GM21825 (cell line): ENCODE measurements at regions not wholly inside any gene's neighbourhood (a gene's known extent, or its start where the extent isn't known, plus 50 kb on each side); places are given as distances from the start of the nearest gene placed in this dataset.

ENCODE experiments used
- ATAC-seq: cut with Tn5 transposase; IDR thresholded peaks from one replicate; pipeline ENCODE4 v1.9.1; 2021; ENCODE audit warnings: mild to moderate bottlenecking, moderate library complexity; ENCODE audit not compliant: unreplicated experiment

DNA sequence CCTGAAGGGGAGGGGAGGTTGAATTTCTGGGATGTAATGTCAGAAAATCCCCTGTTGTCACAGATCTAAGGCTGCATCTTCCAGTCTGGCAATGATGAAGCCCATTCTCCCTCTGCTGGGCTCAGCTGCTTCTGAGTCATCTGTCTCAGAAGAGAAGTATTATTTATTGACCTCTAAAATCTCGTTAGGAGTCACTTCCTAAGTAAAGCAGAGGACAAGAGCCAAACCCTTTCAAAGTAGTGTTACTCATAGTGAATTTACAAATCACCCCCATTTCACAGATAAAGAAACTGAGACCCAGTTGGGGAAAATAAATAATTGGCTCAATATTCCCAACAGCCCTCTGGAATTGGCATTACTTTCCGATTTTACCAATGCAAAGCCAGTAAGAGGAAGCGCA lies 167.3 kb upstream of the SKOR2 start:
- no peak for ATAC-seq

DNA sequence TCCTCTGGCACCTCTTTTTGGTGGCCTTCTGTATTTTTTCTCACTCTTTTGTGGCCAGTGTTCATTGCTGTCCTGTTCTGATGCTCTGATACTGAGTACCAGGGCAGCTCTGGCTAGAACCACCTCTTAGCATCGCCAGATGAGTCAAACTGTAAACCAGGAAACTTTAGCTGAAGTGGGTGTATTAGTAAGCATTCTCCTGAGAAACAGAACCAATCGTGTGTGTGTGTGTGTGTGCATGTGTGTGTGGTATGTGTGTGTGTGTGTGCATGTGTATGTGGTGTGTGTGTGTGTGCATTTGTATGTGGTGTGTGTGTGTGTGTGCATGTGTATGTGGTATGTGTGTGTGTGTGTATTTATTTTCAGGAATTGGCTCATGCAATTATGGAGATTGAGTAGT lies 166.3 kb upstream of the SKOR2 start:
- no peak for ATAC-seq

DNA sequence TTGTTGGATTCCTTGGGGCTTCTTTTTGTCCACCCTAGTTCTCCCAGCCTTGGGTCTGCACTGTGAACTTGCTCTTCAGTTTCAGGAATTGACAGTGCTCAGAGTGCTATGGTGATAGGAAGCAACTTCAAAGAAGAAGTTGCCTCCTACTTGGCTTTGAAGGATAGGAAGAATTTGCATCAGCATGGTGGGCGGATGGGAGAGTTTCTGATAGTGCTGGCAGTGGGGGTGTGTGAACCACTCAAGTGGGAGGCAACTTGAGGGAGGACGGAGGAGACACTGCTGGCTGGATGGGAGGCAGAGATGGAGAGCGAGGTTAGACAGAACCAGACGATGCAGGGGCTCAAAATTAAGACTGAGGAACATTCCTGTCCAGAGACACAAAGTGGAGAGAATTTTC lies 164.4 kb upstream of the SKOR2 start:
- no peak for ATAC-seq

DNA sequence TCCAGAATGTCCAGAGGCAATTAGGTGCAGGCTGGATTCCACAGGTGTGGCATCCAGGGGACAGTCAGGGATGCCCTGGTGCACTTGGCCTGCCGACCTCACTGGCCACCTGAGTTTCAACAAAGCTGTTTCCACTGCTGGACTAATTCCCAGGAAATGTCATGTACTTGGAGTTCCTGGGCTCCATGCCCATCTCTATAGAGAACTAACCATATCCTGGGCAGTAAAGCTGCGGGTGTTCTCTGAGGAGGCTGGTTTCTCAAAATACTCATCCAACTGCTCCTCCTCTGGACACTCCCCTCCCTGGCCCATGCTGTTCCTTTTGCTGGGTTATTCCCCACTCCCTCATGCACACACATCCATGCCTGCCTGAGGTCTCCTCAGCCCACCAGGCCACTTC lies 161.9 kb upstream of the SKOR2 start:
- no peak for ATAC-seq

DNA sequence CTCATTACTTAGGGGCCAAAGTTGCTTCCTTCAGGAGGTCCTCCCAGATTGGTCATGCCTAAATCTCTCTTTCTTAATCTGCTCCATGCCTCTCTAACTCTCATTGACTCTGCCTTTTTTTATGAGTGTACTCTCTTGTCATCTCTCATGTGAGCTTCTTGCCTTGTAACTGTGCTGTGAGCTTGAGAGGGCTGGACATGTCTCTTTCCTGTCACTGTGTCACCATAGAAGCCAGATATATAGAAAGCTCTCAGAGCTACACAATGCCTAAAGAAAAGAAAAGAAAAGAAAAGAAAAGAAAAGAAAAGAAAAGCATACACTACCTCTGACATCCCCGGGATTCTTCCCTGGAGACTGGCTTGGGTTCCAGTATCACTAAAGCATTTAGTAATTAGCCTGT lies 161.5 kb upstream of the SKOR2 start:
- no peak for ATAC-seq

DNA sequence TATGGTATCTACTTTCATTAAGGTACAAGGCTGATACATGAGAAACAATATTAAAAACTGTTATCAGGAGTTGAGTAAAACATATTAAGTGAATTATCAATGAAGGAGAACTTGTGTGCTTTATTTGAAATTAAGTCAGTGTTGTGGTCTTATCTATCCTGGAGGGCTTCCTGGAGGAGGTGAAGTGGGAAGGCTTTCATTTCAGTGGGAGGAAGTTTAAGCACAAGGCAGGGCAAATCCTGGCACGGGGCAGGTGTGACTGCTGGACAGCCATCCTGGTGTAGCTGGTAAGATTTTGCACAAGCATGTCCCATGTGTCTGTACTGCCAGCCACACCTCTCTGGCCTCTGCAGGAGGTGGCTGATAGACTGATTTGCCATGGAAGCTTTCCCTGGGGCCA lies 159.7 kb upstream of the SKOR2 start:
- ATAC-seq, result no peak

DNA sequence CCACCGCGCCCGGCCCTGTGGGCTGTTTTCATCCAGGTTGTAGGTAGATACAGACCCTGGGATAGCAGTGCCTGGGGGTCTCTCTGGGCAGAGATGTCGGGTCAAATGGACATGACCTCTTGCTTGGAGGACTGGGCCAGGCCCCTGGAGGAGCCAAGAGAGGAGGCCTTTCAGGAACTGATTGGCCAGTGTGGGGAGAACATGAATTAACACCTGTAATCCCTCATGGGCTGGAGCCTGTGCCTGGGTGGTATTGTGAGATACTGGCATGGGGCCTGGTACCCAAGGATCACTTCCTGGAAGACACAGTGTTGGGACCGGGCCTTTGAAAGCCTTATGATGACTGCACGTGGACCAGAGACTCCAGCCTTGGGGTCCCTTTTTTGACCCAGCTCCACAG lies 158.7 kb upstream of the SKOR2 start:
- ATAC-seq, result no peak

DNA sequence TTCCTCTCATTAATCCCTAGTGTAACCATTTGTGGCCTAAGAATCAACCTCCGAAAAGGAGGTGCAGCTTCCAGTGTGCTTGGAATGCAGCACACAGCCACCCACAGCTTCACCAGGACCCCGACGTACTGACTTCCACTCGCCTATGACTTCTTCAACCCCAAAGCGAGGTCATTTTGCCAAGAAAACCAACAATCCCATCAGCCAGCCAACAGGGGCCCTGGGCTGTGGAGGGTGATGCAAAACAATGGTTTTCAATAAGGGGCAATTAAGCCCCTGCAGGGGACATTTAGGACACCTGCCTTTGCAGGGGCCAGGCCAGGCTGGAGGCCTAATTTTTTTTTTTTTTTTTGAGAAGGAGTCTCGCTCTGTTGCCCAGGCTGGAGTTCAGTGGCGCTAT lies 158.1 kb upstream of the SKOR2 start:
- ATAC-seq, result no peak

DNA sequence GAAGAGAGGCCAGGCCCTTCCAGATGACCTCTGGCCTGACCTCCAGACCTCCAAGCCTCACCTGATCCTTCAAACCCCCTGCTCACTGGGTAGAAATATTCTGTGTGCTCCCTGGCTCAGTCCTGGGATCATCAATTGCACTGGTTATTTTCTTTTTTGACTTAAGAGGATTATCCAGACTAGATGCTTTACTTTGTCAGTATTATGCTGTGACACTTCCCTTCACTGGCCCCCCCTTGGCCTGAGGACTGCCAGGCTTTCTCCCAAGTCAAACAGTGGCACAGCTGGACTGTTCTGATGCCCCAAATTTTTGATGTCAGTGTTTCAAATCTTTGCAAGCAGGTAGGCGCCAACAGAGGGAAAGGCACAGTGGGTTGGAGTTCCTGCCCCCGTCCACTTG lies 156.3 kb upstream of the SKOR2 start:
- no peak for ATAC-seq

DNA sequence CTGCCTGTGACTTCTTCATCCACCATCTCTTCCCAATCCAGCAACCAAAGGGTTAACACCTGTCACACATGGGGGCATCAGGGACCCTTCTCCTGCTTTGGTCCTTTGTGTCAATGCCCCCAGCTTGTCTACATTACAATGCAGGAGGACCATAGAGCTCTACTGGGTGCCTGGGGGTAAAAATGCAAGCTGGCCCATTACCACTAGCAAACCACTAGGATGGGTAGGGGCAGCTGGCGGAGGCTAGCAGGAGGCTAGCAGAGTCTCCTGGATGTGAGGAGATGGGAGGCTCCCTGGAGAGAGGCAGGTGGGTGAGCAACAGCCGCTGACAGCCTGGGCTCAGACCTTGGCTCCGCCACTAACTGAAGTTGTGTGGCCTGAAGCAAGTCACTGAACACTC lies 153.4 kb upstream of the SKOR2 start:
- no peak for ATAC-seq

DNA sequence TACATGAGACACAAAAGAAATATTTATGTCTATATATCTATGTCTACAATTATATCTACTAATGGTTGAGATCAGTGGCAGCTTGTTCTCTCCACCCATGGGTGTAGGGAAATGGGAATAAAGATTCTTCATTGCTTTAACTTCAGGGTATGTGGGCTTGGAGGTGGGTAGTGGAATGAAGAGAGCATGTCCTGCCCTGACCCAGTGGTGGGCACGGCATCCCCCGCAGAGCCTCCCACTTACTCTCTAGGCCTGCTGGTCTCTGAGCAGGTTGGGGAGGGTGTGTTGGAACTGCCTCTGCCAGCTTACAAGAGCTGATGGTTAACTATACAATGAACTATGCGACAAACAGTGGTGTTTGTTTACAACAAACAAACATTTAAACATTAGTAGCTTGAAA lies 152.5 kb upstream of the SKOR2 start:
- ATAC-seq, result no peak

DNA sequence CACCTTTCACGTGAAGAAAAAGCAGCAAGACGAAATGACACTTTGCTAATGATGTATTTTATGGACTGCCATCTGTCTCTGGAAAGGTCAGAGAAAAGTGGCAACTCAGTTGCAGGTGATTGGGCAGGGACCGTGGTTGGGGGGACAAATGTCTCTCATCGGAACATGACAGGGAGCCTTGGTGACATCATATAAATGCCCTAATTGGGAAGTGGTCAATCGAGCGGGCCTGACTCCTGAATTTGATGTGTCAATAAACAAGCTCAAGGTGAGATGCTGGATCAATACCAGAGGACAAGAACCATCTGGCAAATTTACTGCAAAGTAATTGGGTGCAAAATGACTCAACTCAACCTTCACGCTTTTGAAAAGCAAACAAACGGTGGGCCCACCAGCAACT lies 151.9 kb upstream of the SKOR2 start:
- ATAC-seq, result no peak

DNA sequence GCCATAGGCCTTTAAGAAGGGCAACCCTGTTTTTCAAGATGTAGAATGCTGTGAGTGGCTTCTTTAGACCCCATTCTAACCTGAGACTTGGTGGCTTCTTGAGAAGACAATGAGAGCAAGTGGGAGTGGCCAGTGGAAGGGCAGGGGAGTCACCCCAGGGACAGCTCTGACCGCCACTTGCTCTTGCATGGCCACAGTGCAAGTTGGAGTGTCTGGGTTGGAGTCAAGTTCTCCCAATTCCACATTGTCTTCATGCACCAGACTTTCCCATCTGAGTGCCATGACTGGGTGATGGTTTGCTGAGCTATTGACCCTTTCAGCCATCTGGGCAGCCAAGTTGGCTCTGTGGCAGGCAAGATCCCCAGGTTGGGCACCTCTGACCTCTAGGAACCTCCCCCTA lies 148.0 kb upstream of the SKOR2 start:
- ATAC-seq, result no peak

DNA sequence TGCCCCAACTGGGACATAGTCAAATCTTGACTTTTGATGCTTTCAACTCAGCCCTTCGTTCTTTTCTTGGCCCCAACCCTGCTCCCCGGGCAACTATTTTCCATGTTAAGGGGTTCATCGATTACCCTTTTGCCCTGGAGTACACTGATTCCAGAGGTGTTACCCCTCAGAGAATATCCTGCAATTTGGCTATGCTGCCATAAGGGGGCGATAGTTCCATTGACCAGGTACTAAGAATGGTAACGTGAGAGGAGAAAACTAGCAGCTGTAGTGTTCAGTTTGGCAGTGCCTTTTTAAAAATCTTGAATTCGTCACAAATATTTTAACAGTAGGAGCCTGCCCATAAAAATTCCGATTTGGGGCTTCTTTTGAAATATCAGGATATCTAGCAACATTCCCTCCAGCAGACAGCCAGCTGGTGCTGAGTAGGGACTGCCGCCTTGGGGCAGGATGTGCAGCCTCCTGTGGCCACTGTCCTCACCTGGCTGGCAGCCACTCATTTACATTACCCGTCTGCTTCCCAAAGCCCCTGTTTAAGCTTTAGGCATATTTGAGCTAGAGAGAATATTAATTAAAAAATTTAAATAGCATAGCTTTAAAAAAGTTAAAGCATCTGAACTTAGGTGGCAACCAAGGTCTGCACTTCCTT lies 146.3 kb upstream of the SKOR2 start:
- no peak for ATAC-seq

DNA sequence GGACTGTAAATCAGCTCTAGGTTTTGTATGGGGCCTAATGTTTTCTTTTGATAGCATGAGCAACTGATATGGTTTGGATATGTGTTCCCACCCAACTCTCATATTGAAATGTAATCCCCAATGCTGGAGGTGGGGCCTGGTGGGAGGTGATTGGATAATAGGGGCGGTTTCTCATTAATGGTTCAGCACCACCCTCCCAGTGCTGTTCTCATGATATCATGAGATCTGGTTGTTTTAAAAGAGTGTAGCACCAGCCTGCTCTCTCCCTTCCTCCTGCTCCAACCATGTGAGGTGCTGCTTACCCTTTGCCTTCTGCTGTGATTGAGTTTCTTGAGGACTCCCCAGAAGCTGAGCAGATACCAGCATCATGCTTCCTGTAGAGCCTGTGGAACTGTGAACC lies 140.2 kb upstream of the SKOR2 start:
- ATAC-seq, result no peak

DNA sequence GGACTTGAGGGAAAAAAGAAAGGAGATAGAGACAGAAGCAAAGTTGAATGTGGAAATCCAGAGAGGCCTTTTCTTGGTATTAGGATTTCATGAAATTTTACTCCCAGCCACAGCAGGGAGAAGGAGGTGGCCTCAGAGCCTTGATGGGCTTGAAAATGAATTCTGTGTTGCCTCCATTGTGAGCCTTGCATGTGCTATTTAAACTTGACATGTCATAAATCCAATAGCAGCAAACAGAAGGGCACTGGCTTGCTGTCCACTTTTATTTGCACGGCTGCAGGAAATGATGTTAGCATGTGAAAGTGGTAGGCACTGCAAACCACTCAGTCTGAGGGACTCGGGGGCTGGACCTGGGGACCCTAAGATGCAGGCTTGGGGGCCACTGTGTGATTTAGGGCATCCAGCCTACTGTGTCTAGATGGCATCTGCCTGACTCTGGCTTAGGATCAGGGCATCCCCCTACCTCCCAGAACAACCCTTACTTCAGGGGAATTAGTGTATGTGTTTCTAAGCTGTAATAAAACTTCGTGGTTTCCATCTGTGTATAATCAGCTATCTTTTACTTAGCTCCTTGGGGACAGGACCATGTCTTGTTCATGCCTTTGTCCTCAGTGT lies 139.1 kb upstream of the SKOR2 start:
- ATAC-seq, result no peak

DNA sequence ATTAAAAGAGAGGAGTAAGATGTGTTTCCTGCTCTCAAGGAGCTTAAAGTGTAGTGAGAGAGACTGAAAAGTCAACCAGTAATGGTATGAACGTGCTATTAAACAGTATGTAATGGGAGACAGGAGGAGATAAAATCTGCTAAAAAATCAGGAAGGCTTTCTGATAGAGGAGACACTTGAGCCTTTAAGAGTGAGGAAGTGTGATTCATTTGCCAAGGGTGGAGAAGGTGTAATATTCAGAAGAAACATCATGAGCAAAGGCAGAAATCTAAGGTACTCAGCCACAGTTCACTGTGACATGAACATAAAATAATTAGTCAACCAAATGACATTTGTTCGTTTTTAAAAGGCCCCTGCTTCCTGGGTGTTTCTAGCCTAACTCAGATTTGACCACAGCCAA lies 137.8 kb upstream of the SKOR2 start:
- ATAC-seq, result no peak

DNA sequence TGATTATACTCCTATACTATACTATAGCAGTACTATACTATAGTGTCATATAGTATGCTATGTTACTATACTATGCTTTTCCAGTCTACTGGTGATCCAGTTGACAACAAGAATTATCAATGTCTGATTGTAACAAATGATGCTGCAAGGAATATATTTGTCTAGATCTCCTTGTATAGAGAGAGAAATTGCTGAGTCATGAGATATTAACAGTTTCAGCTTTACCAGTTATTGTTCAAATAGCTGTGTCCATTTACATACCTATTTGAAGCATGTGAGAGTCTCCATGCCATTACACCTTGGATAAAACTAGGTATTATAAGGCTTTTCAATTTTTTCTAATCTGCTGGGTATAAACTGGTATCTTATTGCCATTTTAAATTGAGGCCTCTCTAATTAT lies 136.4 kb upstream of the SKOR2 start:
- ATAC-seq, result no peak

DNA sequence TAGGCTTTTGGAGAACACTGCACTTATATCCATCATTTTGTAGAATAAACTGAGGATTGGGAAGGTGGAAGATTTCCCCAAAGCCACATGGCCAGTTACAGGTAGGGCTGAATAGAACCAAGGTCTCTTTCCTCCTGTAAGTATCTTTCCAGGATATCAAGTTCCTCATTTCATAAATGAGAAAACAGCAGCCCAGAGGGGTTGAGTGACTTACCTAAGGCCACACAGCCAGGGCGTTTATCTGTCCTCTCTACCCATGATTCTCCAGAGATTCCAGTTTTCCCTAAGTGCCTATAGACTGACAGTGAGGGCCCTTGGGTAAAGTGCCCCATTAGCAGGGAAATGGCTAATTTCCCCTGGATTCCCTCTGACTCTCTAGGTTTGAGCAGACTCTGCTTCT lies 132.3 kb upstream of the SKOR2 start:
- ATAC-seq, result no peak

DNA sequence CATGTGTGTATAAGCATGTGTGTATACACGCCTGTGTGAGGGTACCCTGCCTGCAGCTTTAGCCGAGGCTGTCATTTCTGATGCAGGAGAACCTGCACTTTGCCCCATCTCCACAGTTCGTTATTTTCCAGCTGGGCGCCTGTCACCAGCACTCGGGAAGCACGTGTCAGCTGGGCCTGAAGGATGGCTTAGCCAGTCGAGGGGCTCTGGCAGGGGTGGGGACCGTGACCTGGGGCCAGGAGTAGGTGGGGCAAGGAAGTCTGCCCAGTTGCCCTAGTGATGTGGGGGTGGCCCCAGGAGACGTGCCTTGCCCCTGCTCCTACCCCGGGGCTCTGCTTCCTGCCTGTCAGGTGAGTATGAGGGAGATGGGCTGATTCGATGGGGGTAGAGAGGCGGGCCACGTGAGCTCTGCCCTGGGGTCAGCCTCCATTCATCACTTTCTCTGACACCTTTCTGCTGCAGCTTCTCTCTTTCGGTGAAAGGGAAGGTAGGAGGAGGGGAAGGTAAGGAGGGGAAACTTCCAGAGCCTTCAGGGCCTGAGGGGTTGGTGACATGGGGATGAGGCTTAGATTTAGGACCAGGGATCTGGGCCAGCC lies 130.6 kb upstream of the SKOR2 start:
- no peak for ATAC-seq

DNA sequence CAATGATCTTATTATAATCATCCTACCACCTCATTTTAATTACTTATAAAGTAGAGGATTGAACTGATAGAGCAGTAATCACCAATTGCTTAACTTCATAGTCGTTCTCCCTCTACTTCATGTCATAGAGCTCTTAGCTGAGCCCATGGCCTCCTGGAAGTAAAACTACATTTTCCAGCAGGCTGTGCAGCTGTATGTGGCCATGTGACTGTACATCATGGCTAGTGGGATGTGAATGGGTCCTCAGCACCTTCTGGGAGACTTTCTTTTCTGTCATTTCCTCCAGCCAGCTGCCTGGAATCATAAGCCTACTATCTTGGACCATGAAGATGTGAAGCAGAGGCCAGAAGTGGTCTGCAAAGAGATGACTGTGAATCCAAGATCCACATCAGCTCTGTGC lies 128.7 kb upstream of the SKOR2 start:
- ATAC-seq, result no peak

DNA sequence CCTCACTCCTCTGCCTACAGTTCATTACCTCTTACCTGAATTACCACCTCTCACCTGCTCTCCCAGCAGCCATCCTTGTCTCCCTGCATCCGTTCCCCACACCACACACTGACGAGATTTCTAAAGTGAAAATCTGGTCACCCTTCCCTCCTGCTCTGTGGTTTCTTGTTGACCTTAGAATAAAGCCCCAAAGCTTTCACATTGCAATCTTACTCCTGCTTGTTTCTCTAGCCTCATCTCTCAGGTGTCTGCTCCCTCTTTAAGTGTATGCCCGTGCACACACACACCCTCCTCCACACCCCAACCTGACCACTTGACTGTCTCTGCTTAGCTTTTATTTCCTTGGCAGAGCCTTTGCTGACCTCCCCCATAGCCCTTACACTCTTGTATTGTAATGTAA lies 122.0 kb upstream of the SKOR2 start:
- ATAC-seq, result no peak

DNA sequence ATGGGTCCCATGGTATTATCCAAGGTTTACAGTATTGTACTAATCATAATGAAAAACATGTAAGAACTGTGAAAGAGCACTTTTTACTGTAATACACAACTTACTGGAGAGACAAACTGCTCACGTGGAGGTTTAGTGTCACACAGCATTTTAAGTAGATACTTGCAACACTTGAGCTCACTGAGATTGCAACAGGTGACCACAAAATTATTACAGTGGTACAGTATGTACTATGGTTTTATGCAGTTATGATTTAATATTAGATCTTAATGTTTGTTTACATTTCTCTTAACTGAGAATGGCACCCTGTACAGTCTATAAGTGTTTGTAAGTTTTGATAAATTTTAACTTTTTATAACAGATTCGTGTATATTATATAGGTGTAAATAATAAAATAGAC lies 118.6 kb upstream of the SKOR2 start:
- no peak for ATAC-seq
